ENCODE measurements at regions not wholly inside any gene's neighbourhood (a gene's known extent, or its start where the extent isn't known, plus 50 kb on each side); places are given as distances from the start of the nearest gene placed in this dataset.

GRCh38 chr6:80480421-80481157, 374.1 kb downstream of the BCKDHB start:
- H3K36me3 ChIP-seq (ENCODE audit: control insufficient read depth, insufficient read depth, low read length) = no peaks in the 10 kb centered on the region
- TF ChIP-seq CTCF (IDR thresholded peaks at IDR 0.05; ENCODE audit: insufficient read depth, low read length, poor library complexity, severe bottlenecking) = no peak

GRCh38 chr6:80478030-80478429, 371.6 kb downstream of the BCKDHB start:
- no peak for DNase-seq (ENCODE audit: low read depth)
- no peaks in the 10 kb centered on the region for H3K27me3 ChIP-seq (ENCODE audit: control insufficient read depth, insufficient read depth, low read length)
- H3K4me3 ChIP-seq (ENCODE audit: low read depth, low read length) = no peak overlapping the region
- H3K36me3 ChIP-seq (ENCODE audit: control insufficient read depth, insufficient read depth, low read length) = no peaks in the 10 kb centered on the region
- no peak for TF ChIP-seq CTCF (IDR thresholded peaks at IDR 0.05; ENCODE audit: insufficient read depth, low read length, poor library complexity, severe bottlenecking)

More at GRCh38 chr6:80480421-80481157, 374.1 kb downstream of the BCKDHB start:
- Histone ChIP-seq H3K4me3 (ENCODE audit: low read depth, low read length) (no peak overlapping the region), H3K27me3 (ENCODE audit: control insufficient read depth, insufficient read depth, low read length) (no peaks in the 10 kb centered on the region)
- no peak for DNase-seq (ENCODE audit: low read depth)

GRCh38 chr6:80477591-80477990, 371.1 kb downstream of the BCKDHB start:
- H3K4me3 ChIP-seq (ENCODE audit: low read depth, low read length) = no peak overlapping the region
- no peak for DNase-seq (ENCODE audit: low read depth)
- H3K36me3 ChIP-seq (ENCODE audit: control insufficient read depth, insufficient read depth, low read length) = no peaks in the 10 kb centered on the region
- no peak for TF ChIP-seq CTCF (IDR thresholded peaks at IDR 0.05; ENCODE audit: insufficient read depth, low read length, poor library complexity, severe bottlenecking)
- no peaks in the 10 kb centered on the region for H3K27me3 ChIP-seq (ENCODE audit: control insufficient read depth, insufficient read depth, low read length)

GRCh38 chr6:80472271-80472670, 365.8 kb downstream of the BCKDHB start:
- Histone ChIP-seq H3K4me3 (ENCODE audit: low read depth, low read length) (no peak overlapping the region), H3K36me3 (ENCODE audit: control insufficient read depth, insufficient read depth, low read length) (no peaks in the 10 kb centered on the region), H3K27me3 (ENCODE audit: control insufficient read depth, insufficient read depth, low read length) (no peaks in the 10 kb centered on the region)
- no peak for TF ChIP-seq CTCF (IDR thresholded peaks at IDR 0.05; ENCODE audit: insufficient read depth, low read length, poor library complexity, severe bottlenecking)
- no peak for DNase-seq (ENCODE audit: low read depth)

- H3K27me3 ChIP-seq (ENCODE audit: control insufficient read depth, insufficient read depth, low read length) = no peaks in the 10 kb centered on the region
- no peaks in the 10 kb centered on the region for H3K36me3 ChIP-seq (ENCODE audit: control insufficient read depth, insufficient read depth, low read length)
- H3K4me3 ChIP-seq (ENCODE audit: low read depth, low read length) = no peak overlapping the region
- TF ChIP-seq CTCF (IDR thresholded peaks at IDR 0.05; ENCODE audit: insufficient read depth, low read length, poor library complexity, severe bottlenecking) = no peak
- no peak for DNase-seq (ENCODE audit: low read depth)
Measured at GRCh38 chr6:80469977-80470376, 363.5 kb downstream of the BCKDHB start.

GRCh38 chr6:80468398-80468797, 361.9 kb downstream of the BCKDHB start:
- Histone ChIP-seq H3K4me3 (ENCODE audit: low read depth, low read length) (no peak overlapping the region), H3K36me3 (ENCODE audit: control insufficient read depth, insufficient read depth, low read length) (no peaks in the 10 kb centered on the region), H3K27me3 (ENCODE audit: control insufficient read depth, insufficient read depth, low read length) (no peaks in the 10 kb centered on the region)
- no peak for DNase-seq (ENCODE audit: low read depth)
- TF ChIP-seq CTCF (IDR thresholded peaks at IDR 0.05; ENCODE audit: insufficient read depth, low read length, poor library complexity, severe bottlenecking) = no peak
